Panc1 (cell line): ENCODE measurements at regions not wholly inside any gene's neighbourhood (a gene's known extent, or its start where the extent isn't known, plus 50 kb on each side); places are given as distances from the start of the nearest gene placed in this dataset.

ENCODE experiments used
- ATAC-seq: fragments of 200-7000 bp; cut with Tn5 transposase; 2 replicates; pipeline ENCODE4 v1.9.1; 2020; ENCODE audit warnings: mild to moderate bottlenecking, moderate library complexity
- BruUV-seq: library from RNA; stranded (reverse); fragments of 400-500 nt; replicated peaks from 2 replicates; lab custom pipeline; 2021; lab: Mats Ljungman, UMichigan
- CTCF ChIA-PET: fragments of 300-600 bp; sonication (Branson Sonifier 250); formaldehyde crosslinking; loops from one replicate; lab custom pipeline; 2022; ENCODE audit warnings: antibody characterized with exemption; lab: Charles Lee
- POLR2A ChIA-PET: fragments of 300-600 bp; sonication (Branson Sonifier 250); formaldehyde crosslinking; loops from one replicate; lab custom pipeline; 2022; ENCODE audit warnings: antibody characterized with exemption; lab: Charles Lee
- DNase-seq: peaks from one replicate; pipeline ENCODE4 v3.0.0-alpha.2; 2010; ENCODE audit warnings: low read depth, low spot score
- H3K27ac ChIP-seq: 2 replicates; pipeline ENCODE4 v1.5.1; 2011; ENCODE audit warnings: mild to moderate bottlenecking, low read length, inconsistent platforms
- H3K27me3 ChIP-seq: fragments of 200-500 bp; sonication (Bioruptor generic); 2 replicates; pipeline ENCODE4 v1.6.0; 2014; ENCODE audit warnings: low read length, inconsistent platforms; ENCODE audit not compliant: control insufficient read depth, insufficient read depth
- H3K36me3 ChIP-seq: fragments of 200-500 bp; sonication (Bioruptor generic); 2 replicates; pipeline ENCODE4 v1.5.1; 2014; ENCODE audit warnings: inconsistent platforms, mild to moderate bottlenecking, low read length, moderate library complexity; ENCODE audit not compliant: control insufficient read depth, insufficient read depth
- H3K4me1 ChIP-seq: 2 replicates; pipeline ENCODE4 v1.5.1; 2011; ENCODE audit warnings: inconsistent platforms, mild to moderate bottlenecking, low read length, moderate library complexity; ENCODE audit not compliant: control insufficient read depth, insufficient read depth
- H3K4me3 ChIP-seq, 2 experiments: 2 replicates each; pipeline ENCODE4 v1.5.1; 2011 to 2012; ENCODE audit warnings: low read depth in 2 of 2, low read length in 2 of 2, mild to moderate bottlenecking in 2 of 2, inconsistent platforms in 1 of 2, moderate library complexity in 1 of 2
- H3K9me3 ChIP-seq: fragments of 200-500 bp; sonication (Bioruptor generic); 2 replicates; pipeline ENCODE4 v1.5.1; 2014; ENCODE audit warnings: low read depth, mild to moderate bottlenecking, inconsistent platforms, low read length, moderate library complexity; ENCODE audit not compliant: control insufficient read depth, insufficient read depth
- CTCF ChIP-seq: fragments of 450-650 bp; IDR thresholded peaks from 2 replicates; pipeline ENCODE4 v1.5.1; 2017; ENCODE audit warnings: mild to moderate bottlenecking
- POLR2AphosphoS5 ChIP-seq: IDR thresholded peaks from 2 replicates; pipeline ENCODE4 v1.6.1; 2012; ENCODE audit warnings: mild to moderate bottlenecking, low read depth, low read length, moderate library complexity
- REST ChIP-seq, 2 experiments: IDR thresholded peaks; 2 replicates each; pipeline ENCODE4 v1.6.1; 2011 to 2012; ENCODE audit warnings: low read depth in 2 of 2, control low read depth in 1 of 2, low read length in 1 of 2, mild to moderate bottlenecking in 1 of 2, moderate library complexity in 1 of 2; ENCODE audit not compliant: insufficient read depth in 1 of 2
- SIN3A ChIP-seq: IDR thresholded peaks from 2 replicates; pipeline ENCODE4 v1.6.1; 2012; ENCODE audit warnings: low read depth, mild to moderate bottlenecking, low read length, moderate library complexity, borderline replicate concordance; ENCODE audit not compliant: insufficient read depth
- TCF7L2 ChIP-seq: IDR thresholded peaks from 2 replicates; pipeline ENCODE4 v1.6.1; 2011; ENCODE audit warnings: mild to moderate bottlenecking, low read depth, low read length, inconsistent platforms
- in situ Hi-C: cut with HindIII; loops from 2 replicates; pipeline ENCODE4 v1.10.0; 2016; ENCODE audit warnings: low sequenced_read_pairs, low pct_unique_long_range_greater_than_20kb
- intact Hi-C: fragments of 100-400 bp; cut with micrococcal nuclease; formaldehyde crosslinking; loops from one replicate; pipeline ENCODE4 v1.10.0; 2022; ENCODE audit not compliant: unreplicated experiment

GRCh38 chr17:34054495-34054894 lies 200.6 kb upstream of the CCL2 start:
- in situ Hi-C loops = no loop called here
- no peak for DNase-seq
- CTCF ChIA-PET = no interaction called here

GRCh38 chr17:34055606-34056005 lies 199.5 kb upstream of the CCL2 start:
- ATAC-seq = no peak
- BruUV-seq = no TSS peak
- POLR2A ChIA-PET = no interaction called here

More at GRCh38 chr17:34054495-34054894, 200.6 kb upstream of the CCL2 start:
- H3K4me3 ChIP-seq = no peak overlapping the region
- BruUV-seq = no TSS peak
- H3K27ac ChIP-seq = no peak overlapping the region
- POLR2A ChIA-PET = no interaction called here
- no peaks in the 10 kb centered on the region for H3K27me3 ChIP-seq
- H3K9me3 ChIP-seq = no peaks in the 10 kb centered on the region
- no peaks in the 10 kb centered on the region for H3K36me3 ChIP-seq
- intact Hi-C loops = no loop called here
- no peak for ATAC-seq
- TF ChIP-seq TCF7L2 (no peak), POLR2AphosphoS5 (no peak), CTCF (no peak), REST (IDR thresholded peaks at IDR 0.05; ENCODE audit: insufficient read depth in 1 of 2, low read depth in 2 of 2, low read length in 1 of 2) (peak in 1 of 2 experiments; percentile 62; a peak in 2 of 4 replicates)
- H3K4me1 ChIP-seq = no peaks in the 10 kb centered on the region

More at GRCh38 chr17:34055606-34056005, 199.5 kb upstream of the CCL2 start:
- TF ChIP-seq SIN3A (no peak), REST (IDR thresholded peaks at IDR 0.05; ENCODE audit: insufficient read depth in 1 of 2, low read depth in 2 of 2, low read length in 1 of 2) (no peak), CTCF (no peak), TCF7L2 (no peak), POLR2AphosphoS5 (no peak)
- in situ Hi-C loops (no loop called here), intact Hi-C loops (no loop called here)
- H3K27me3 ChIP-seq = no peaks in the 10 kb centered on the region
- no peaks in the 10 kb centered on the region for H3K9me3 ChIP-seq
- H3K36me3 ChIP-seq = no peaks in the 10 kb centered on the region
- CTCF ChIA-PET = no interaction called here
- no peak overlapping the region for H3K27ac ChIP-seq
- no peak overlapping the region for H3K4me3 ChIP-seq
- H3K4me1 ChIP-seq = no peaks in the 10 kb centered on the region
- no peak for DNase-seq
